Mesendoderm (in vitro differentiated cells): ENCODE measurements at regions not wholly inside any gene's neighbourhood (a gene's known extent, or its start where the extent isn't known, plus 50 kb on each side); places are given as distances from the start of the nearest gene placed in this dataset.
A peak's percentile ranks its signal among the peaks of the same experiment; 100 is the strongest.

ENCODE experiments used
- DNase-seq: peaks from one replicate; pipeline ENCODE4 v3.0.0; 2013
- H2AK5ac ChIP-seq: 2 replicates; pipeline ENCODE4 v1.6.1; 2013; ENCODE audit warnings: low read length, inconsistent platforms
- H2BK120ac ChIP-seq: 2 replicates; pipeline ENCODE4 v1.6.1; 2013; ENCODE audit warnings: low read depth, mild to moderate bottlenecking, low read length, moderate library complexity, mixed read lengths
- H2BK15ac ChIP-seq: replicated peaks from 2 replicates; pipeline ENCODE4 v1.6.1; 2013; ENCODE audit warnings: low read depth, mild to moderate bottlenecking, moderate library complexity
- H2BK5ac ChIP-seq: 2 replicates; pipeline ENCODE4 v1.6.1; 2013; ENCODE audit warnings: low read length, inconsistent platforms
- H3K18ac ChIP-seq: 2 replicates; pipeline ENCODE4 v1.6.1; 2013; ENCODE audit warnings: mild to moderate bottlenecking, low read length, mixed read lengths
- H3K23ac ChIP-seq: one replicate; pipeline ENCODE4 v1.6.1; 2013; ENCODE audit warnings: low read length
- H3K27ac ChIP-seq: 2 replicates; pipeline ENCODE4 v1.5.1; 2013; ENCODE audit warnings: low read depth, mild to moderate bottlenecking, inconsistent platforms, low read length, moderate library complexity
- H3K27me3 ChIP-seq: 2 replicates; pipeline ENCODE4 v1.6.1; 2013; ENCODE audit warnings: low read length, control low read depth, mild to moderate bottlenecking, inconsistent platforms; ENCODE audit not compliant: insufficient read depth, poor library complexity
- H3K36me3 ChIP-seq: 2 replicates; pipeline ENCODE4 v1.6.1; 2013; ENCODE audit warnings: low read length, inconsistent platforms; ENCODE audit not compliant: control insufficient read depth, insufficient read depth
- H3K4ac ChIP-seq: one replicate; pipeline ENCODE4 v1.6.1; 2013; ENCODE audit warnings: low read depth, mild to moderate bottlenecking, low read length, moderate library complexity
- H3K4me1 ChIP-seq: 2 replicates; pipeline ENCODE4 v1.6.1; 2013; ENCODE audit warnings: low read depth, low read length, inconsistent platforms; ENCODE audit not compliant: control insufficient read depth
- H3K4me2 ChIP-seq: 2 replicates; pipeline ENCODE4 v1.6.1; 2013; ENCODE audit warnings: low read length
- H3K4me3 ChIP-seq: 2 replicates; pipeline ENCODE4 v1.5.1; 2013; ENCODE audit warnings: mild to moderate bottlenecking, low read length
- H3K56ac ChIP-seq: one replicate; pipeline ENCODE4 v1.6.1; 2013; ENCODE audit warnings: low read length
- H3K79me1 ChIP-seq: 2 replicates; pipeline ENCODE4 v1.6.1; 2013; ENCODE audit warnings: low read length, inconsistent platforms
- H3K79me2 ChIP-seq: 2 replicates; pipeline ENCODE4 v1.6.1; 2013; ENCODE audit warnings: mild to moderate bottlenecking, low read length; ENCODE audit not compliant: control insufficient read depth, insufficient read depth
- H3K9ac ChIP-seq: 2 replicates; pipeline ENCODE4 v1.6.1; 2013; ENCODE audit warnings: low read length, inconsistent platforms
- H4K5ac ChIP-seq: one replicate; pipeline ENCODE4 v1.6.1; 2013; ENCODE audit warnings: low read length
- H4K8ac ChIP-seq: one replicate; pipeline ENCODE4 v1.6.1; 2013; ENCODE audit warnings: low read depth, mild to moderate bottlenecking, control low read depth, low read length, moderate library complexity
- WGBS: extraction: QIAGEN DNeasy Blood & Tissue Kit; methylation state at CpG from one replicate; pipeline ENCODE4 v1.1.7; 2013; ENCODE audit warnings: low lambda C conversion rate, missing lambda C conversion rate; ENCODE audit not compliant: insufficient coverage; ENCODE audit errors: extremely low coverage; 5-methylcytosine and 5-hydroxymethylcytosine counted together

DNA sequence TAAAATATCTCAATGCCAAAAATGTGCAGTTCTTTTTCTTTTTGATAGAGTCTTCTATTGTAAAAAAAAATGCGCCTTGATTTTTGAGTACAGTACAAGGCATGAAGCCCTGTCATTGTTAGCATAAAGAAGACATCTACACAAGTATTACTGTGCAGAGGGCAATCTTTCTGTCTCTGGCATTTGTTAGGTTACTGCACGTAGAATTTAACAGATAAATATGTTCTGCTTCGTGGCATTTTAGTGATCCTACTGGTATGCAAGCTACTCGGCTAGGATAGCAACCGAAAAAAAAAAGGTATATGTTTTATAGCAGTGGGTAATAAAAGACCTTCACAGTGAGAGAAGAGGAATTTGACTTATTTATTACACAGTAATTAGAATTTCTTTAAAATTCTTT lies 492.9 kb upstream of the ADGRL2 start:
- H3K79me1 ChIP-seq: no peaks in the 10 kb centered on the region
- no peak overlapping the region for H3K9ac ChIP-seq
- H3K23ac ChIP-seq: no peak overlapping the region
- H2BK5ac ChIP-seq: no peak overlapping the region
- H3K4me1 ChIP-seq: no peaks in the 10 kb centered on the region
- no CpG with 5 or more reads among the region's 5 CpGs for WGBS
- no peak overlapping the region for H3K27ac ChIP-seq
- no peak overlapping the region for H3K56ac ChIP-seq
- no peak overlapping the region for H3K4me3 ChIP-seq
- no peak overlapping the region for H3K18ac ChIP-seq
- no peaks in the 10 kb centered on the region for H3K36me3 ChIP-seq
- no peak for DNase-seq
- H3K4me2 ChIP-seq: no peak overlapping the region
- H3K4ac ChIP-seq: no peak overlapping the region
- H2BK15ac ChIP-seq: no peak overlapping the region
- no peaks in the 10 kb centered on the region for H3K79me2 ChIP-seq
- no peak overlapping the region for H2AK5ac ChIP-seq
- no peak overlapping the region for H4K5ac ChIP-seq
- no peaks in the 10 kb centered on the region for H3K27me3 ChIP-seq
- H4K8ac ChIP-seq: no peak overlapping the region
- H2BK120ac ChIP-seq: no peak overlapping the region

DNA sequence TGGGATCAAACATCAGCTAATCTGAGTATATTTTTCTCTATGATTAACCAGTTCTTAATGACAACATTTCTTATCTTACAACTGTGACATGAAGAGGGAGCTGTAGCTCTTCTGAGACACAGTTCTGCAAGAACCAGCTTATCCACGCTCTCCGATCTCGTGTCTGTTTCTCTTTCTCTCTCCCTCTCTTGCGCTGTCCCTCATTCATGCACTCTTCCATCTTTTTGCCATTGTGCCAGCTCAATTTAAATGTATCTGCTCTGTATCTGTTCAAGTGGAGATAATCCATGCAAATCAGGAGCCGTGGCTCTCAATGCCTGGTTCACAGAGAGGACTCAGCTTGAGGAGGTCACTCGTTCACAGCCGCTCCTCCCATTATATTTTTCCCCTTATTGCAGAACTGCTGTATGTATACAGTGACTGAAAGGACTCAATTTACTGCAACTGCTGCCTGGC lies 494.7 kb upstream of the ADGRL2 start:
- DNase-seq: peak; percentile 74
- Histone ChIP-seq H2BK5ac (no peak overlapping the region), H3K9ac (peak overlapping the region; percentile 53), H3K4me3 (peak overlapping the region; percentile 14), H3K27me3 (no peaks in the 10 kb centered on the region), H4K5ac (no peak overlapping the region), H3K18ac (no peak overlapping the region), H3K27ac (no peak overlapping the region), H3K23ac (no peak overlapping the region), H3K36me3 (no peaks in the 10 kb centered on the region), H2BK120ac (no peak overlapping the region), H3K79me2 (no peaks in the 10 kb centered on the region), H2AK5ac (no peak overlapping the region), H4K8ac (no peak overlapping the region), H2BK15ac (no peak overlapping the region), H3K4me1 (no peaks in the 10 kb centered on the region), H3K4ac (no peak overlapping the region), H3K56ac (peak overlapping the region; percentile 78), H3K79me1 (no peaks in the 10 kb centered on the region), H3K4me2 (peak overlapping the region; percentile 80)
- no CpG with 5 or more reads among the region's 7 CpGs for WGBS

DNA sequence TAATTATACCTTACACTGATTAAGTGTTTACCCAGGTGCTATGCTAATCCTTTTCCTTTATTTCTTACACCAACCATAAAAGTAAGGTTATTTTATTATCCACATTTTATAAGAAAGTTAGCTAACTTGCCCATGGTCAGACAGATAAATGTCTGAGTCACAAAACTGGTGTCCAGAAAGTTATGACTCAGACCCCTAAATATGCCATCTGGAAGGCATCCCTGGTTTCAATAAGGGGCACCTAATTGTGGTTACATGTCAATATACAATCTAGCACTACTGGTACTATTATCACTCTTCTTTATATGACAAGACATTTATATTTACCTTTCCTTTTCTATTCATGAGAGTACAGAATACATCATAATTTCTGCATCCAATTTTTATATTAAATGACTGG lies 496.5 kb upstream of the ADGRL2 start:
- Histone ChIP-seq H3K27me3 (no peaks in the 10 kb centered on the region), H2BK5ac (no peak overlapping the region), H4K8ac (no peak overlapping the region)

DNA sequence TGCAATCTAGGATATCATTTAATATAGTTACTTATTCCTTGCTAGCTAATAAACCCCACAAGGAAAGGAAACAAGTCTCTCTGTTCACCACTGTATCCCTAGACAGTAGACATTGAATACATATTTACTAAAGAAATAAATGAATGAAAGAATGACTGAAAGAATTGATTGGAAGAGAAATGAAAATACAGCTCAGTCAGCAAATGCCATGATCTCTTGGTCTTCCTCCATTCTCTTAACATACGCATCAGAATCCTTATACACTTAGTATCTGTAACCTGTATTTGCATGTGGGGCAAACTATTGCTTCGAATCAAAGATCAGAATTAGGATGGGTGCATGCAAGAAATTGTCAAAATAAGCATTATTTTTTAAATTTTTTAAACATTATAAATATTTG lies 500.8 kb upstream of the ADGRL2 start:
- Histone ChIP-seq H3K27ac (no peak overlapping the region), H3K9ac (no peak overlapping the region), H2BK120ac (no peak overlapping the region), H2AK5ac (no peak overlapping the region), H3K4me1 (no peaks in the 10 kb centered on the region), H2BK5ac (no peak overlapping the region), H3K27me3 (no peaks in the 10 kb centered on the region), H3K79me1 (no peaks in the 10 kb centered on the region), H3K56ac (no peak overlapping the region), H4K8ac (no peak overlapping the region), H2BK15ac (no peak overlapping the region), H3K36me3 (no peaks in the 10 kb centered on the region), H4K5ac (no peak overlapping the region), H3K4me2 (no peak overlapping the region), H3K79me2 (no peaks in the 10 kb centered on the region), H3K23ac (no peak overlapping the region), H3K18ac (no peak overlapping the region), H3K4me3 (no peak overlapping the region), H3K4ac (no peak overlapping the region)
- no peak for DNase-seq
- WGBS: no CpG with 5 or more reads among the region's 2 CpGs

More for the DNA sequence above, 496.5 kb upstream of the ADGRL2 start:
- H3K9ac ChIP-seq: no peak overlapping the region
- H2AK5ac ChIP-seq: no peak overlapping the region
- H3K4me3 ChIP-seq: no peak overlapping the region
- no peaks in the 10 kb centered on the region for H3K4me1 ChIP-seq
- H2BK15ac ChIP-seq: no peak overlapping the region
- no peak overlapping the region for H3K56ac ChIP-seq
- no peak overlapping the region for H3K4ac ChIP-seq
- H3K18ac ChIP-seq: no peak overlapping the region
- H3K36me3 ChIP-seq: no peaks in the 10 kb centered on the region
- no peak overlapping the region for H3K27ac ChIP-seq
- H3K79me2 ChIP-seq: no peaks in the 10 kb centered on the region
- no peaks in the 10 kb centered on the region for H3K79me1 ChIP-seq
- DNase-seq: no peak
- no peak overlapping the region for H2BK120ac ChIP-seq
- no peak overlapping the region for H3K23ac ChIP-seq
- H4K5ac ChIP-seq: no peak overlapping the region
- no peak overlapping the region for H3K4me2 ChIP-seq

DNA sequence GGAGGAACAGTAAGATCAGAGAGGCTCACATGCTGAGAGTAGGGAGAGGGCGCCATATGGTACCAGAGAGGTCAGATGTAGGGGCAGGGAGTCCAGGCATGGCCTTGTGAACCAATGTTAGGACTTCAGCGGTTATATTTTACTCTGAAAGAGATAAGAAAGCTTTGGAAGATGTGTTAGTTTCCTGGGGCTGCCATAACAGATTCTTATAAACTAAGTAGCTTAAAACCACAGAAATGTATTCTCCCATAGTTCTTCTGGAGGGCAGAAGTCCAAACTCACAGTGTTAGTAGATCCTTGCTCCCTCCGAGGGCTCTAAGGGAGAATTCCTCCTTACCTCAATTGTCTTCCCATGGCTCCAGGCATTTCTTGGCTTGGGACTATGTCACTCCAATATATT lies 502.5 kb upstream of the ADGRL2 start:
- H4K8ac ChIP-seq: no peak overlapping the region
- H3K27ac ChIP-seq: no peak overlapping the region
- H4K5ac ChIP-seq: no peak overlapping the region
- H2BK5ac ChIP-seq: no peak overlapping the region
- H2BK120ac ChIP-seq: no peak overlapping the region
- no peak overlapping the region for H2AK5ac ChIP-seq
- no peaks in the 10 kb centered on the region for H3K36me3 ChIP-seq
- H3K56ac ChIP-seq: no peak overlapping the region
- no peaks in the 10 kb centered on the region for H3K79me1 ChIP-seq
- DNase-seq: no peak
- H3K9ac ChIP-seq: no peak overlapping the region
- no peak overlapping the region for H3K18ac ChIP-seq
- H2BK15ac ChIP-seq: no peak overlapping the region
- no peak overlapping the region for H3K23ac ChIP-seq
- H3K79me2 ChIP-seq: no peaks in the 10 kb centered on the region
- H3K27me3 ChIP-seq: no peaks in the 10 kb centered on the region
- no peak overlapping the region for H3K4ac ChIP-seq
- H3K4me2 ChIP-seq: no peak overlapping the region
- H3K4me3 ChIP-seq: no peak overlapping the region
- H3K4me1 ChIP-seq: no peaks in the 10 kb centered on the region
- no CpG with 5 or more reads among the region's 3 CpGs for WGBS

DNA sequence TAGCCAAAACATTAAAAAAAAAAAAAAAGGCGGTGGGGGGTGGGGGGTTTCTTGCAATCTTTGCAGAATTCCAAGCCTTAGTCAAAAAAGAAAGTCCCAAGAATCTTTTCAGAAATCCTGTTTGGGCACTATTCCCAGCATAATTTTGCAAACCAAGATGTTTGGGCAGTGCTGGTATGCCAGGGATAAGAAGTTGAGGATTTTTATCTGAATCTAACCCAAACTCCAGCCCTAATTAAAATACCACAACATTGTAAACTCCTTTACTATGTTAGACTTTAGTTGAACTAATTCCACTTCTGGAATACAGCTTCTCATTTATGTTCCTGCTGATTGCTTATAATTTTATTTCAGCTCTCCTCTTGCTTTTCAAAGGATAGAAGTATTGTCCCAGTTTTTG lies 504.1 kb upstream of the ADGRL2 start:
- H3K9ac ChIP-seq: no peak overlapping the region
- H3K79me1 ChIP-seq: no peaks in the 10 kb centered on the region
- H3K4me3 ChIP-seq: no peak overlapping the region
- no peak overlapping the region for H3K56ac ChIP-seq
- no peak overlapping the region for H3K18ac ChIP-seq
- H3K4me2 ChIP-seq: no peak overlapping the region
- no peaks in the 10 kb centered on the region for H3K36me3 ChIP-seq
- H3K79me2 ChIP-seq: no peaks in the 10 kb centered on the region
- H3K27ac ChIP-seq: no peak overlapping the region
- no peak overlapping the region for H2AK5ac ChIP-seq
- H3K23ac ChIP-seq: no peak overlapping the region
- no peak overlapping the region for H4K8ac ChIP-seq
- H2BK15ac ChIP-seq: no peak overlapping the region
- no peak overlapping the region for H3K4ac ChIP-seq
- no CpG with 5 or more reads among the region's 1 CpG for WGBS
- H4K5ac ChIP-seq: no peak overlapping the region
- H2BK5ac ChIP-seq: no peak overlapping the region
- no peak overlapping the region for H2BK120ac ChIP-seq
- H3K4me1 ChIP-seq: no peaks in the 10 kb centered on the region
- DNase-seq: no peak
- no peaks in the 10 kb centered on the region for H3K27me3 ChIP-seq
